Uterus (tissue), 3 donors: ENCODE measurements at regions not wholly inside any gene's neighbourhood (a gene's known extent, or its start where the extent isn't known, plus 50 kb on each side); places are given as distances from the start of the nearest gene placed in this dataset.

ENCODE experiments used
- DNase-seq, 2 donors: peaks; one replicate each; pipeline ENCODE4 v3.0.0-alpha.2; 2019 to 2020
- H3K27ac ChIP-seq, 2 donors: fragments of 200-600 bp; sonication (generic); 1 replicate in 1 of 2; 2 replicates in 1 of 2; pipeline ENCODE4 v1.5.1; 2016 to 2018
- H3K27me3 ChIP-seq, 2 donors: fragments of 200-600 bp; sonication (generic); one replicate each; pipeline ENCODE4 v1.5.1; 2018 to 2019; ENCODE audit warnings: control low read depth in 1 of 2
- H3K36me3 ChIP-seq, 2 donors: fragments of 200-600 bp; sonication (generic); one replicate each; pipeline ENCODE4 v1.5.1; 2019; ENCODE audit warnings: control low read depth in 1 of 2
- H3K4me1 ChIP-seq, 2 donors: fragments of 200-600 bp; sonication (generic); one replicate each; pipeline ENCODE4 v1.5.1; 2018 to 2019; ENCODE audit warnings: control low read depth in 1 of 2
- H3K4me3 ChIP-seq, 2 donors: fragments of 200-600 bp; sonication (generic); 1 replicate in 1 of 2; 2 replicates in 1 of 2; pipeline ENCODE4 v1.5.1; 2018 to 2019; ENCODE audit warnings: mild to moderate bottlenecking in 1 of 2
- H3K9me3 ChIP-seq, 2 donors: fragments of 200-600 bp; sonication (generic); one replicate each; pipeline ENCODE4 v1.5.1; 2019; ENCODE audit warnings: control low read depth in 1 of 2
- CTCF ChIP-seq, 4 experiments: fragments of 200-600 bp in 2 of 4; fragments of 450-650 bp in 2 of 4; sonication (generic) in 2 of 4; IDR thresholded peaks; one replicate each; pipeline ENCODE4 v1.5.1; 2016 to 2019; ENCODE audit warnings: antibody characterized with exemption in 4 of 4, mild to moderate bottlenecking in 2 of 4, moderate library complexity in 1 of 4
- POLR2A ChIP-seq, 2 donors: fragments of 450-650 bp; IDR thresholded peaks; one replicate each; pipeline ENCODE4 v1.6.1; 2016; ENCODE audit warnings: antibody characterized with exemption in 2 of 2, mild to moderate bottlenecking in 1 of 2, moderate library complexity in 1 of 2
- intact Hi-C: fragments of 100-400 bp; cut with DNase I; formaldehyde crosslinking; loops from one replicate; pipeline ENCODE4 v1.15.1; 2023; ENCODE audit warnings: low total_unique reads
- donor health status: DM: yes; HTN: yes; CAD: no.

- Histone ChIP-seq H3K27me3 (no peaks in the 10 kb centered on the region), H3K4me3 (no peak overlapping the region), H3K27ac (no peak overlapping the region), H3K4me1 (no peaks in the 10 kb centered on the region), H3K36me3 (no peaks in the 10 kb centered on the region), H3K9me3 (no peaks in the 10 kb centered on the region)
- no peak for TF ChIP-seq CTCF (IDR thresholded peaks at IDR 0.05)
- no peak for TF ChIP-seq POLR2A (IDR thresholded peaks at IDR 0.05)
- intact Hi-C loops: no loop called here
- DNase-seq: no peak
These were observed 125.0 kb upstream of the LIPC start for GRCh38 chr15:58306591-58307312.

- H3K4me1 ChIP-seq: no peaks in the 10 kb centered on the region
- intact Hi-C loops: no loop called here
- H3K27me3 ChIP-seq: no peaks in the 10 kb centered on the region
- no peak overlapping the region for H3K4me3 ChIP-seq
- no peaks in the 10 kb centered on the region for H3K9me3 ChIP-seq
- no peak overlapping the region for H3K27ac ChIP-seq
- TF ChIP-seq POLR2A (IDR thresholded peaks at IDR 0.05) (no peak), CTCF (IDR thresholded peaks at IDR 0.05) (no peak)
- no peaks in the 10 kb centered on the region for H3K36me3 ChIP-seq
- no peak for DNase-seq
These were observed 124.4 kb upstream of the LIPC start for GRCh38 chr15:58307313-58307961.

- no peak for DNase-seq
- intact Hi-C loops: no loop called here
- H3K9me3 ChIP-seq: no peaks in the 10 kb centered on the region
- no peak for TF ChIP-seq CTCF (IDR thresholded peaks at IDR 0.05)
- H3K36me3 ChIP-seq: no peaks in the 10 kb centered on the region
- no peaks in the 10 kb centered on the region for H3K27me3 ChIP-seq
- H3K4me1 ChIP-seq: no peaks in the 10 kb centered on the region
- H3K27ac ChIP-seq: no peak overlapping the region
- no peak overlapping the region for H3K4me3 ChIP-seq
These were observed 122.9 kb upstream of the LIPC start for GRCh38 chr15:58308742-58309355.

GRCh38 chr15:58309963-58310928 lies 121.5 kb upstream of the LIPC start:
- intact Hi-C loops: no loop called here
- TF ChIP-seq CTCF (IDR thresholded peaks at IDR 0.05): no peak
- no peak for TF ChIP-seq POLR2A (IDR thresholded peaks at IDR 0.05)
- peak in 1 of 2 donors; percentile 25 for DNase-seq
- Histone ChIP-seq H3K4me3 (no peak overlapping the region), H3K4me1 (no peaks in the 10 kb centered on the region), H3K36me3 (no peaks in the 10 kb centered on the region), H3K9me3 (no peaks in the 10 kb centered on the region), H3K27ac (no peak overlapping the region), H3K27me3 (no peaks in the 10 kb centered on the region)
